ENCODE measurements at regions not wholly inside any gene's neighbourhood (a gene's known extent, or its start where the extent isn't known, plus 50 kb on each side); places are given as distances from the start of the nearest gene placed in this dataset.
"Not testable (repeated sequence)": the region's sequence is repeated elsewhere in the genome, so short reads cannot be mapped to it uniquely, and the experiment has no call there.

GRCh38 chr6:51182827-51183226 is 364.2 kb downstream of the TFAP2B start:
- H3K9me3 ChIP-seq (ENCODE audit: insufficient read depth, low read length) = no peaks in the 10 kb centered on the region
- no peaks in the 10 kb centered on the region for H3K79me2 ChIP-seq (ENCODE audit: insufficient read depth, low read length)
- no peak for TF ChIP-seq CTCF (IDR thresholded peaks at IDR 0.05; ENCODE audit: insufficient read depth, low read length, poor library complexity, severe bottlenecking)
- no peak for TF ChIP-seq EZH2phosphoT487 (conservative IDR thresholded peaks at IDR 0.05; ENCODE audit: low read length)
- no peak overlapping the region for H3K4me3 ChIP-seq (ENCODE audit: insufficient read depth, low read length, poor library complexity, severe bottlenecking)
- no peaks in the 10 kb centered on the region for H3K27me3 ChIP-seq (ENCODE audit: low read length)
- H3K36me3 ChIP-seq (ENCODE audit: low read length) = no peaks in the 10 kb centered on the region
- no peak overlapping the region for H3K9ac ChIP-seq (ENCODE audit: low read length)
- H3F3A ChIP-seq (ENCODE audit: insufficient read depth) = no peaks in the 10 kb centered on the region
- no peaks in the 10 kb centered on the region for H3K9me2 ChIP-seq (replicated peaks; ENCODE audit: insufficient read depth, low read length)
- H4K20me1 ChIP-seq (ENCODE audit: low read depth, low read length) = no peaks in the 10 kb centered on the region
- H2AFZ ChIP-seq (ENCODE audit: low read depth, low read length, severe bottlenecking) = no peak overlapping the region
- no peak overlapping the region for H3K4me2 ChIP-seq (ENCODE audit: low read depth, low read length, poor library complexity, severe bottlenecking)
- H3K27ac ChIP-seq (ENCODE audit: low read depth, low read length) = no peak overlapping the region

- Histone ChIP-seq H3K36me3 (ENCODE audit: low read length) (no peaks in the 10 kb centered on the region), H4K20me1 (ENCODE audit: low read depth, low read length) (no peaks in the 10 kb centered on the region), H3F3A (ENCODE audit: insufficient read depth) (no peaks in the 10 kb centered on the region), H3K27me3 (ENCODE audit: low read length) (no peaks in the 10 kb centered on the region), H3K27ac (ENCODE audit: low read depth, low read length) (no peak overlapping the region), H3K4me3 (ENCODE audit: insufficient read depth, low read length, poor library complexity, severe bottlenecking) (no peak overlapping the region), H3K9me2 (replicated peaks; ENCODE audit: insufficient read depth, low read length) (no peaks in the 10 kb centered on the region), H3K9me3 (ENCODE audit: insufficient read depth, low read length) (no peaks in the 10 kb centered on the region), H3K9ac (ENCODE audit: low read length) (no peak overlapping the region), H3K4me2 (ENCODE audit: low read depth, low read length, poor library complexity, severe bottlenecking) (no peak overlapping the region), H3K79me2 (ENCODE audit: insufficient read depth, low read length) (no peaks in the 10 kb centered on the region), H2AFZ (ENCODE audit: low read depth, low read length, severe bottlenecking) (no peak overlapping the region)
- TF ChIP-seq EZH2phosphoT487 (conservative IDR thresholded peaks at IDR 0.05; ENCODE audit: low read length) = no peak
- TF ChIP-seq CTCF (IDR thresholded peaks at IDR 0.05; ENCODE audit: insufficient read depth, low read length, poor library complexity, severe bottlenecking) = no peak
These were observed 365.4 kb downstream of the TFAP2B start for GRCh38 chr6:51184046-51184445.

- H3K36me3 ChIP-seq (ENCODE audit: low read length); H3K9me2 ChIP-seq (replicated peaks; ENCODE audit: insufficient read depth, low read length); H3K9me3 ChIP-seq (ENCODE audit: insufficient read depth, low read length); H3K4me2 ChIP-seq (ENCODE audit: low read depth, low read length, poor library complexity, severe bottlenecking); H3K4me3 ChIP-seq (ENCODE audit: insufficient read depth, low read length, poor library complexity, severe bottlenecking); H3F3A ChIP-seq (ENCODE audit: insufficient read depth); H4K20me1 ChIP-seq (ENCODE audit: low read depth, low read length); H3K27me3 ChIP-seq (ENCODE audit: low read length); H2AFZ ChIP-seq (ENCODE audit: low read depth, low read length, severe bottlenecking); H3K27ac ChIP-seq (ENCODE audit: low read depth, low read length); H3K79me2 ChIP-seq (ENCODE audit: insufficient read depth, low read length); H3K9ac ChIP-seq (ENCODE audit: low read length): not testable (repeated sequence)
These were observed 374.5 kb downstream of the TFAP2B start for GRCh38 chr6:51193163-51193562.

GRCh38 chr6:51199105-51199552 is 380.5 kb downstream of the TFAP2B start:
- no peaks in the 10 kb centered on the region for H3K36me3 ChIP-seq (ENCODE audit: low read length)
- TF ChIP-seq CTCF (IDR thresholded peaks at IDR 0.05; ENCODE audit: insufficient read depth, low read length, poor library complexity, severe bottlenecking) (no peak), EZH2phosphoT487 (conservative IDR thresholded peaks at IDR 0.05; ENCODE audit: low read length) (no peak)
- no peaks in the 10 kb centered on the region for H3K9me3 ChIP-seq (ENCODE audit: insufficient read depth, low read length)
- H3K4me2 ChIP-seq (ENCODE audit: low read depth, low read length, poor library complexity, severe bottlenecking) = no peak overlapping the region
- no peaks in the 10 kb centered on the region for H3K9me2 ChIP-seq (replicated peaks; ENCODE audit: insufficient read depth, low read length)
- H3K27me3 ChIP-seq (ENCODE audit: low read length) = no peaks in the 10 kb centered on the region
- H3K79me2 ChIP-seq (ENCODE audit: insufficient read depth, low read length) = no peaks in the 10 kb centered on the region
- no peaks in the 10 kb centered on the region for H3F3A ChIP-seq (ENCODE audit: insufficient read depth)
- H2AFZ ChIP-seq (ENCODE audit: low read depth, low read length, severe bottlenecking) = no peak overlapping the region
- no peak overlapping the region for H3K4me3 ChIP-seq (ENCODE audit: insufficient read depth, low read length, poor library complexity, severe bottlenecking)
- no peak overlapping the region for H3K27ac ChIP-seq (ENCODE audit: low read depth, low read length)
- H4K20me1 ChIP-seq (ENCODE audit: low read depth, low read length) = no peaks in the 10 kb centered on the region; the same call in 1 of the 2 replicates
- H3K9ac ChIP-seq (ENCODE audit: low read length) = no peak overlapping the region
